HFF-Myc (cell line): ENCODE measurements at regions not wholly inside any gene's neighbourhood (a gene's known extent, or its start where the extent isn't known, plus 50 kb on each side); places are given as distances from the start of the nearest gene placed in this dataset.

ENCODE experiments used
- DNase-seq: peaks from one replicate; pipeline ENCODE4 v3.0.0-alpha.2; 2011; ENCODE audit warnings: low read depth; ENCODE audit errors: extremely low read depth
- H3K4me3 ChIP-seq: replicated peaks from 2 replicates; pipeline ENCODE4 v1.5.1; 2011; ENCODE audit warnings: low read depth, mild to moderate bottlenecking, control low read depth, low read length
- CTCF ChIP-seq: IDR thresholded peaks from 2 replicates; pipeline ENCODE4 v1.5.1; 2012; ENCODE audit warnings: mild to moderate bottlenecking, low read depth, low read length, control low read depth; ENCODE audit errors: missing control alignments

DNA sequence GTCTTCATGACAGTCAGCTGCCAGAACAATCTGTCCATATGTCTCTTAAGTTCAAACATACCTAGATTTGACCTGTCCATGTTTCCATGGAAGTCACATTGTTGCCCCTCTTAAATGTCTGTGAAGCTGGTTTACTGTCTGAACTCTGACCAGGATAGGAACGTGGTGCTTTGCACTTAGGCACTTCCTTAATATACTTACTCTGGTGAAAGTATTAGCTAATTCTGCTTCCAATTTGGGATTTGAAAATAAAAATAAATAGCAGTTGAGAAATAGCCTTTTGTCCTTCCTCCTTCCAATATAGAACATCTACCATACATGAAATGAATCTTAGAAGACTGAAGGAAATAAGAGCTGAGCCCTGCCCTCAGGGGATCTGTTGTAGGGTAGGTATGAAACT lies 524.5 kb upstream of the CLINT1 start:
- TF ChIP-seq CTCF, result no peak
- DNase-seq, result no peak
- no peak overlapping the region for H3K4me3 ChIP-seq

GRCh38 chr5:158382473-158382872 lies 523.5 kb upstream of the CLINT1 start:
- peak; percentile 87 for DNase-seq
- no peak for TF ChIP-seq CTCF
- no peak overlapping the region for H3K4me3 ChIP-seq

DNA sequence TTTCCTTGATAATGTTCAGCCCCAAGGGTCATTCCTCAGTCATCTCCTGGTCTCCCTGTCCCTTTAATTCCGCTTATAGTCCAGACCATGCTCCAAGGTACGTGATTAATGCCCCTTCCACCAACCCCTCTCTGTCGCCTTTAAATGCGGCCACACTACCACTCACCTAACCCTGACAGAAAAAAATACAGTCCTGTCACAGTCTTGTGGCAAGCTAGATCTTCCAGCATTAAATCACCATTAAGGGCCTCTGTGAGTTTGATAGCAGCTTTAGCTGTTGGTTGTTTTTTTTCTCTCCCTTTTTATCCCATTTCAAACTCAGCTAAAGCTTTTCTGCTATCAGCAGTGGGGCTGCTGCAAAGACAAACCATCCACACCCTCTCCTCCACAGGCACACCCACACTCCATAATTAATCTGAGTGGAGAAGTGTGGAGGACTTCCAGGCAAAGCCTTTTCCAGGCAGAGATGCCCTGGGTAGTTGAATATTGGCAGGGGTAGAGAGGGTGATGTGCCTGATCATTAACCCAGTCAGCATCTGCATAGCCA lies 522.7 kb upstream of the CLINT1 start:
- no peak for DNase-seq
- no peak overlapping the region for H3K4me3 ChIP-seq
- no peak for TF ChIP-seq CTCF

GRCh38 chr5:158380661-158381060 lies 521.7 kb upstream of the CLINT1 start:
- H3K4me3 ChIP-seq, result no peak overlapping the region

GRCh38 chr5:158378931-158379330 lies 520.0 kb upstream of the CLINT1 start:
- TF ChIP-seq CTCF, result no peak
- DNase-seq, result no peak

More at GRCh38 chr5:158380661-158381060, 521.7 kb upstream of the CLINT1 start:
- DNase-seq, result no peak
- TF ChIP-seq CTCF, result no peak

DNA sequence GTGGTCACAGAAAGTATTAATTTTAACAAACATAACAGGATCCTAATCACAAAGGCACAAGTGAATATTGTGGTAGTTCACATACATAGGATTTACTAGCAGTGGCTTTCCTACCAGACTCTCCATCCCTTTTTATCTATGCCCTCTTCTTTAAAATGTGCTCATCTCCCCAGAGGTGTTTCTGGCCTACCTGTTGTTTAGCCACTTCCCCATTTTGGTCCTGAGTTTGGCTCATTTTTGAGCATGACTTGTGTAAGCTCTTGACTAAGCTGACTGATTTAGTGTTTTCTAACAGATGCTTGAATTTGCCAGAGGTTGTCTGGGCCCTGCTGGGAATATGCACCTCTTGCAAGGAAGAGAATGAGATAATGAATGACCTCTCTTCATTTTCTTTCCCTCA lies 517.7 kb upstream of the CLINT1 start:
- DNase-seq, result no peak
- no peak overlapping the region for H3K4me3 ChIP-seq
- TF ChIP-seq CTCF, result no peak

More at GRCh38 chr5:158378931-158379330, 520.0 kb upstream of the CLINT1 start:
- H3K4me3 ChIP-seq, result no peak overlapping the region

DNA sequence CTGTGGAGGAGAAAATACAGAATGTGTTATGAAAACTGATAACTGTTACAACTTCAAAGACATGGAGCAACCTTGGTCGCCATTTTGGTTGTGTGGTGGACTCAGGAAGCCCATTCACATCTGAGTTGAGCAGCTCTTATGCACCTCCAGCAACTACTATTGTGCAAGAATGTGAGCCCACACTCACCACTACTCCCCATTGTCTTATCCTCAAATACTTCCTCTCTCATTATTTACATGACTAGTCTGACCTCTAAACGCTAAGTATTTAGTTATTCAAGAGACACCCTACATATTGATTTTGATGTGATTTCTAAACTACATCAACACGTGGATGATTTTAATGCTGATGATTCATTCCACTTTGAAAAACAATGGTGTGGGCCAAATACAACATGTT lies 516.6 kb upstream of the CLINT1 start:
- no peak for TF ChIP-seq CTCF
- no peak for DNase-seq
- H3K4me3 ChIP-seq, result no peak overlapping the region
